Endodermal cell (in vitro differentiated cells): ENCODE measurements at regions not wholly inside any gene's neighbourhood (a gene's known extent, or its start where the extent isn't known, plus 50 kb on each side); places are given as distances from the start of the nearest gene placed in this dataset.

Source experiments
- DNase-seq: peaks from one replicate; pipeline ENCODE4 v3.0.0-alpha.2; 2017
- H3K27ac ChIP-seq: 2 replicates; pipeline ENCODE4 v1.5.1; 2013; ENCODE audit warnings: mild to moderate bottlenecking, low read depth, low read length, moderate library complexity
- H3K27me3 ChIP-seq: 2 replicates; pipeline ENCODE4 v1.6.1; 2013; ENCODE audit warnings: mild to moderate bottlenecking, low read length, moderate library complexity; ENCODE audit not compliant: insufficient read depth, control insufficient read depth, poor library complexity, severe bottlenecking
- H3K36me3 ChIP-seq: 2 replicates; pipeline ENCODE4 v1.7.0; 2013; ENCODE audit warnings: mild to moderate bottlenecking, low read length, moderate library complexity; ENCODE audit not compliant: control insufficient read depth, insufficient read depth
- H3K4me1 ChIP-seq: one replicate; pipeline ENCODE4 v1.7.0; 2013; ENCODE audit warnings: low read length; ENCODE audit not compliant: control insufficient read depth, insufficient read depth
- H3K4me3 ChIP-seq: 2 replicates; pipeline ENCODE4 v1.5.1; 2013; ENCODE audit warnings: mild to moderate bottlenecking, low read length, moderate library complexity
- H3K9ac ChIP-seq: 2 replicates; pipeline ENCODE4 v1.6.1; 2013; ENCODE audit warnings: mild to moderate bottlenecking, low read length, moderate library complexity; ENCODE audit not compliant: poor library complexity, severe bottlenecking; ENCODE audit errors: extremely low read depth
- H3K9me3 ChIP-seq: 2 replicates; pipeline ENCODE4 v1.6.1; 2013; ENCODE audit warnings: mild to moderate bottlenecking, low read length, moderate library complexity; ENCODE audit not compliant: control insufficient read depth
- H3K27ac Mint-ChIP-seq: 2 replicates; pipeline ENCODE4 v1.8.0; 2020; ENCODE audit warnings: mixed read lengths
- H3K27me3 Mint-ChIP-seq: 2 replicates; pipeline ENCODE4 v1.8.0; 2021; ENCODE audit warnings: mild to moderate bottlenecking, mixed read lengths; ENCODE audit not compliant: insufficient read depth
- H3K36me3 Mint-ChIP-seq: 2 replicates; pipeline ENCODE4 v1.8.0; 2020; ENCODE audit warnings: low read depth, mixed read lengths
- H3K4me1 Mint-ChIP-seq: 2 replicates; pipeline ENCODE4 v1.8.0; 2020; ENCODE audit warnings: mixed read lengths
- H3K4me3 Mint-ChIP-seq: 2 replicates; pipeline ENCODE4 v1.8.0; 2020; ENCODE audit warnings: mild to moderate bottlenecking, moderate library complexity, mixed read lengths
- H3K9me3 Mint-ChIP-seq: 2 replicates; pipeline ENCODE4 v1.8.0; 2020; ENCODE audit warnings: mild to moderate bottlenecking, mixed read lengths
- WGBS, 2 experiments: methylation state at CpG; one replicate each; pipeline versions ENCODE4 v1.1.5 to v1.1.7; 2013; ENCODE audit warnings: missing lambda C conversion rate in 2 of 2, mixed read lengths in 1 of 2; ENCODE audit not compliant: insufficient coverage in 1 of 2, insufficient read length in 1 of 2; 5-methylcytosine and 5-hydroxymethylcytosine counted together
- TF ChIP-seq, protein P1 (sequence below): fragments of 200-600 bp; sonication (generic); conservative IDR thresholded peaks from 2 replicates; pipeline ENCODE4 v1.5.0; 2021; ENCODE audit warnings: antibody characterized with exemption, mild to moderate bottlenecking

DNA sequence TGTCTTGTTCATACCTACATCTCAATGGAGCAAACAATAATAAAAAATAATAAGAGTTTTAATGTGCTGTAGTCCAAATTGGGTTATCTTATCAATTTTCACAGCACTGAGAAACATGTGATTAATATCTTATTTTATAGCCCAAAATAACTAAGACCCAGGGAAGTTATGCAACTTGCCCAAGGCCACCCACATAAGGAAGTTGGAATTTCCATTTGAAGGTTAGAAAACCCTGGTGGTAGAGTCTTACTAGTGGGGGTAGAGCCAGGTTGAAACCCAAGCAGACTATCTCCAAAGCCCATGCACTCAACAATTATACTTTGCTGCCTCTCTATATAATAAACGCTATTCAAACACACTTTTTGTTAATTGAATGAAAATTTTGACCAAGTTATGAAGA is 270.0 kb upstream of the CAND1 start:
- H3K4me1 Mint-ChIP-seq, result no peaks in the 10 kb centered on the region
- no peak for DNase-seq

DNA sequence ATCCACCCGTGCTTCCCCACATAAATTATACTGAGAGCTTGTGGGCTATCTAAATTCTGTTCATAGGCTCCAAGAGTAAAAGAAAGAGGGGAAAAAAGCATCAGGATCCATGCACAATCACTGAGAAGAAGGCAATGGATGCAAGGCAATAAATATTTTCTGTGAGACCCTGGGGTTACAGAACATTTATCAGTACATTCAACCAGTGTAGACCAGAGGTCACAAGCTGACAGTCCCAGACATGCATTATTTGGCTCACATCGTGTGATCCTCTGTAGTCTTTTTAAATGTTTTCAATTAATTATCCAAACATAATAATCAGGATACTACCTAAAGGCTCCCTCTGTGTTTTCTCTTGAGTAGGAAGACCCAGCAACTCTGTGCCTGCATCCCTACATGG is 267.9 kb upstream of the CAND1 start:
- Mint-ChIP-seq H3K4me3 (no peak overlapping the region), H3K36me3 (no peaks in the 10 kb centered on the region), H3K27ac (no peak overlapping the region), H3K9me3 (no peaks in the 10 kb centered on the region), H3K4me1 (no peaks in the 10 kb centered on the region), H3K27me3 (no peaks in the 10 kb centered on the region)
- H3K27me3 ChIP-seq, result peaks cover 8% of the 10 kb centered on the region
- no peak overlapping the region for H3K9ac ChIP-seq
- DNase-seq, result no peak
- WGBS, 2 experiments, result 90 to 100% methylated on average over 2 of the region's 2 CpGs
- H3K9me3 ChIP-seq, result no peaks in the 10 kb centered on the region
- H3K4me3 ChIP-seq, result no peak overlapping the region
- H3K4me1 ChIP-seq, result no peaks in the 10 kb centered on the region
- TF ChIP-seq, protein P1, sequence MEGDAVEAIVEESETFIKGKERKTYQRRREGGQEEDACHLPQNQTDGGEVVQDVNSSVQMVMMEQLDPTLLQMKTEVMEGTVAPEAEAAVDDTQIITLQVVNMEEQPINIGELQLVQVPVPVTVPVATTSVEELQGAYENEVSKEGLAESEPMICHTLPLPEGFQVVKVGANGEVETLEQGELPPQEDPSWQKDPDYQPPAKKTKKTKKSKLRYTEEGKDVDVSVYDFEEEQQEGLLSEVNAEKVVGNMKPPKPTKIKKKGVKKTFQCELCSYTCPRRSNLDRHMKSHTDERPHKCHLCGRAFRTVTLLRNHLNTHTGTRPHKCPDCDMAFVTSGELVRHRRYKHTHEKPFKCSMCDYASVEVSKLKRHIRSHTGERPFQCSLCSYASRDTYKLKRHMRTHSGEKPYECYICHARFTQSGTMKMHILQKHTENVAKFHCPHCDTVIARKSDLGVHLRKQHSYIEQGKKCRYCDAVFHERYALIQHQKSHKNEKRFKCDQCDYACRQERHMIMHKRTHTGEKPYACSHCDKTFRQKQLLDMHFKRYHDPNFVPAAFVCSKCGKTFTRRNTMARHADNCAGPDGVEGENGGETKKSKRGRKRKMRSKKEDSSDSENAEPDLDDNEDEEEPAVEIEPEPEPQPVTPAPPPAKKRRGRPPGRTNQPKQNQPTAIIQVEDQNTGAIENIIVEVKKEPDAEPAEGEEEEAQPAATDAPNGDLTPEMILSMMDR, result no peak
- H3K27ac ChIP-seq, result no peak overlapping the region
- H3K36me3 ChIP-seq, result no peaks in the 10 kb centered on the region

More for the DNA sequence above, 270.0 kb upstream of the CAND1 start:
- no peaks in the 10 kb centered on the region for H3K36me3 Mint-ChIP-seq
- H3K4me3 ChIP-seq, result no peak overlapping the region
- no peaks in the 10 kb centered on the region for H3K9me3 Mint-ChIP-seq
- no peaks in the 10 kb centered on the region for H3K27me3 Mint-ChIP-seq
- H3K36me3 ChIP-seq, result no peaks in the 10 kb centered on the region
- no peaks in the 10 kb centered on the region for H3K9me3 ChIP-seq
- H3K4me1 ChIP-seq, result no peaks in the 10 kb centered on the region
- TF ChIP-seq, protein P1, result no peak
- peaks cover 8% of the 10 kb centered on the region for H3K27me3 ChIP-seq
- no peak overlapping the region for H3K4me3 Mint-ChIP-seq
- H3K27ac ChIP-seq, result no peak overlapping the region
- no peak overlapping the region for H3K27ac Mint-ChIP-seq
- WGBS, 2 experiments, result no CpG with 5 or more reads among the region's 1 CpG
- no peak overlapping the region for H3K9ac ChIP-seq

DNA sequence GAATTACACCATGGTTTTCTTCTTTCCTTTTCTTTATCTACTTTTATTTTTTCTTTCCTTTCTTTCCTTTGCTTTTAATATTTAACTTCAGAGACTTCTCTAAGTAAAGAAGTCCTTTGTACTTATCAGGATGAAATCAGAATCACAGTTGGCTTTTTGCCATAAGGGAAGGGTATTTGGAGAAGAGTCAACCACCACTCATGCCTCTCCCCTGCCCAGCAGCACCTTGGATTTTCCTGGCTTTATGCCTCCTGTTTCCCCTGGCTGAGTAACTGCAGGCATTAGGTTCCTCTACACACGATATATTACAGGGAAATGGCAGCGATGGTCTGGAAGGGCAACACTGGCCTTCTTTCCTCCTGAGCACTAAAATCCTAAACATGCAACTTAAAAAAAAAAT is 266.4 kb upstream of the CAND1 start:
- no peaks in the 10 kb centered on the region for H3K9me3 Mint-ChIP-seq
- no peaks in the 10 kb centered on the region for H3K27me3 Mint-ChIP-seq
- TF ChIP-seq, protein P1, result no peak
- no peak overlapping the region for H3K27ac Mint-ChIP-seq
- no peak overlapping the region for H3K27ac ChIP-seq
- H3K4me1 ChIP-seq, result no peaks in the 10 kb centered on the region
- no peak overlapping the region for H3K4me3 ChIP-seq
- no peaks in the 10 kb centered on the region for H3K36me3 ChIP-seq
- no peak overlapping the region for H3K9ac ChIP-seq
- H3K36me3 Mint-ChIP-seq, result no peaks in the 10 kb centered on the region
- no peaks in the 10 kb centered on the region for H3K4me1 Mint-ChIP-seq
- 77 to 81% methylated on average over 2 of the region's 2 CpGs for WGBS, 2 experiments
- no peaks in the 10 kb centered on the region for H3K9me3 ChIP-seq
- H3K27me3 ChIP-seq, result peaks cover 8% of the 10 kb centered on the region
- H3K4me3 Mint-ChIP-seq, result no peak overlapping the region
- DNase-seq, result no peak
